Right lobe of liver (tissue), 6 donors: ENCODE measurements at regions not wholly inside any gene's neighbourhood (a gene's known extent, or its start where the extent isn't known, plus 50 kb on each side); places are given as distances from the start of the nearest gene placed in this dataset.

Source experiments
- ATAC-seq, 4 donors: fragments of 200-7000 bp; cut with Tn5 transposase; one replicate each; pipeline ENCODE4 v1.9.1; 2020; ENCODE audit warnings: mild to moderate bottlenecking in 4 of 4, moderate library complexity in 4 of 4
- DNase-seq, 3 donors: peaks; one replicate each; pipeline ENCODE4 v3.0.0-alpha.2; 2020
- H3K27ac ChIP-seq, 3 donors: fragments of 200-600 bp; one replicate each; pipeline ENCODE4 v1.8.0; 2022
- H3K27me3 ChIP-seq, 2 donors: fragments of 200-600 bp; one replicate each; pipeline ENCODE4 v1.8.0; 2022
- H3K36me3 ChIP-seq, 4 donors: fragments of 200-600 bp; sonication (generic) in 1 of 4; one replicate each; pipeline versions ENCODE4 v1.5.1 to v1.8.0; 2017 to 2022; ENCODE audit warnings: control low read depth in 1 of 4
- H3K4me1 ChIP-seq, 4 donors: fragments of 200-600 bp; sonication (generic) in 1 of 4; one replicate each; pipeline versions ENCODE4 v1.5.1 to v1.8.0; 2017 to 2022; ENCODE audit warnings: control low read depth in 1 of 4
- H3K4me3 ChIP-seq, 3 donors: fragments of 200-600 bp; one replicate each; pipeline ENCODE4 v1.8.0; 2022
- H3K9me3 ChIP-seq, 4 donors: fragments of 200-600 bp; sonication (generic) in 1 of 4; one replicate each; pipeline versions ENCODE4 v1.5.1 to v1.8.0; 2017 to 2022; ENCODE audit warnings: control low read depth in 1 of 4
- CTCF ChIP-seq, 4 donors: fragments of 200-600 bp in 3 of 4; fragments of 450-650 bp in 1 of 4; IDR thresholded peaks; one replicate each; pipeline versions ENCODE4 v1.5.1 to v1.8.0; 2016 to 2022; ENCODE audit warnings: antibody characterized with exemption in 4 of 4, mild to moderate bottlenecking in 2 of 4
- POLR2A ChIP-seq: fragments of 450-650 bp; IDR thresholded peaks from one replicate; pipeline ENCODE4 v1.6.1; 2017; ENCODE audit warnings: antibody characterized with exemption, mild to moderate bottlenecking
- WGBS: methylation state at CpG from one replicate; pipeline ENCODE4 v1.1.6; 2018; ENCODE audit warnings: low coverage, low lambda C conversion rate; ENCODE audit not compliant: insufficient coverage; ENCODE audit errors: missing lambda C conversion rate; 5-methylcytosine and 5-hydroxymethylcytosine counted together
- intact Hi-C, 2 donors: fragments of 100-400 bp; cut with DNase I; formaldehyde crosslinking; loops; one replicate each; pipeline versions ENCODE4 v1.11.2 to v1.14.1; 2022
- donor health status: DM: no; HTN: yes; CAD: no.
- donor health status: DM: no; HTN: no; CAD: no.
- donor health status: DM: no; HTN: no; CAD: no.
- donor health status: DM: no; HTN: yes; CAD: no.
- donor health status: DM: no; HTN: yes; CAD: no.

DNA sequence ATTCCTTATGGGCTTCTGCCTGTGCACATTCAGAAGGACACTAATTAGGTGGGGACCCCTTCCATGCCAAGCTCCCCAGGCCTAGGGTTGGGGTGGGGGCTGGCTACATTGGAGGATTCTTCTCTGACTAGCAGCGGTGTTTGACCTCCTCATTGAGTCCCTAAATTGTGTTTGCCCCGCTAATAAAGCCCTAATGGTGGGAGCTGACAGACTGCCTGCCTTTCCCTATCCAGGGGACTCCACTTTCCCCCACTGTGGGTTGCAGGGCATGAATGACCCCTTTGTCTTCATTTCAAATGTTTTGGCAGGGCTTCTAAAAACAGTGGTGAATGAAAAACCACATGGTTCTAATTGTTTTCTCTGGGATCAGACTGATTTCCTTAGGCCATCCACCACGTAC, 476.8 kb upstream of the CDH11 start:
- intact Hi-C loops = no loop called here
- ATAC-seq (no peak), DNase-seq (no peak)
- TF ChIP-seq CTCF (IDR thresholded peaks at IDR 0.05) (no peak), POLR2A (no peak)
- Histone ChIP-seq H3K9me3 (no peaks in the 10 kb centered on the region), H3K4me1 (no peaks in the 10 kb centered on the region), H3K27ac (no peak overlapping the region), H3K4me3 (no peak overlapping the region), H3K36me3 (no peaks in the 10 kb centered on the region), H3K27me3 (no peaks in the 10 kb centered on the region)
- WGBS = 70% methylated on average over 2 of the region's 3 CpGs

DNA sequence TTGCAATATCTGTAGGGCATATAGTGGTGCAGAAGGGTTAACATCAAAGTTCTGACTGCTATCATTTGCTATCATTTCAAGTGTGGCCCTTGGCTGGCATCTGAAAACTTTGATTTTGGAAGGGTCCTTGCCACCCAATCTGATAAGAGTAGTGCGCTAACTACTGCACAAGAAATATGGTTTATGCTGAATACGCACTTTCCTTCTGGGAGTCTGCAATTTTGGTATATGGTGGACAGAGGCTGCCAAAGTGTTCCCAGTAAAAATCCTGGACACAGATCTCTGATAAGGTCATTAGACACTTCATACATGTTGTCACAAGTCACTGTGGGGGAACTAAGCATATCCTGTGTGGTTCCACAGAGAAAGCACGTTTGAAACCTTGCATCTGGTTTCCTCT, 461.6 kb upstream of the CDH11 start:
- no peak overlapping the region for H3K4me3 ChIP-seq
- no peak for ATAC-seq
- H3K27ac ChIP-seq = no peak overlapping the region
- no peaks in the 10 kb centered on the region for H3K9me3 ChIP-seq
- H3K4me1 ChIP-seq = no peaks in the 10 kb centered on the region
- no peaks in the 10 kb centered on the region for H3K36me3 ChIP-seq
- no peak for DNase-seq
- H3K27me3 ChIP-seq = no peaks in the 10 kb centered on the region
- 52% methylated on average over 3 of the region's 3 CpGs for WGBS
- intact Hi-C loops = no loop called here
- no peak for TF ChIP-seq CTCF (IDR thresholded peaks at IDR 0.05)
- TF ChIP-seq POLR2A = no peak

DNA sequence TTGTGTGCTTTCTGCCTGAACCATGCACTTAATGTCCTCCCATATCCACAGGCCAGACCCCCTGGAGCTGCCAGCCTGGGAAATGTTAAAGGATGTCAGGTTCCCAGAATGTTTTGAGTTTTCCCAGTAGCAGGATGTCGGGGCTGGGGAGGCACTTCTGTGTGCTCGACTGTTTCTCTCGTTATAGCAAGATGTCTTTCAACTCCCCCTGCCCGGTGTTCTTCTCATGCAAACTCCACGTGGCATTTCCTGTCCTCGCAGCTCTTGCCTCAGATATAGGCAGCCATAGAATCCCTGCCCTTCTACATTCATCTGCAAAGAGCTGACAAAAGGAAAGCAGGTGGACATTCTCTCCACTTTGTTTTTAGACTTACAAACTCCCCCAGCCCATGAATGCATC, 457.2 kb upstream of the CDH11 start:
- Histone ChIP-seq H3K4me1 (no peaks in the 10 kb centered on the region), H3K9me3 (no peaks in the 10 kb centered on the region), H3K27ac (no peak overlapping the region), H3K4me3 (no peak overlapping the region), H3K27me3 (no peaks in the 10 kb centered on the region), H3K36me3 (no peaks in the 10 kb centered on the region)
- TF ChIP-seq POLR2A (no peak), CTCF (IDR thresholded peaks at IDR 0.05) (no peak)
- WGBS = 10% methylated on average over 5 of the region's 6 CpGs
- DNase-seq (no peak), ATAC-seq (no peak)
- intact Hi-C loops = no loop called here

- Histone ChIP-seq H3K27me3 (no peaks in the 10 kb centered on the region), H3K36me3 (no peaks in the 10 kb centered on the region), H3K4me1 (no peaks in the 10 kb centered on the region), H3K4me3 (no peak overlapping the region), H3K9me3 (no peaks in the 10 kb centered on the region), H3K27ac (no peak overlapping the region)
- no peak for ATAC-seq
- TF ChIP-seq CTCF (IDR thresholded peaks at IDR 0.05) = no peak
- no peak for TF ChIP-seq POLR2A
- no peak for DNase-seq
- 78% methylated on average over 1 of the region's 10 CpGs for WGBS
- intact Hi-C loops = no loop called here
Measured at GRCh38 chr16:65576631-65577030, 454.8 kb upstream of the CDH11 start.

DNA sequence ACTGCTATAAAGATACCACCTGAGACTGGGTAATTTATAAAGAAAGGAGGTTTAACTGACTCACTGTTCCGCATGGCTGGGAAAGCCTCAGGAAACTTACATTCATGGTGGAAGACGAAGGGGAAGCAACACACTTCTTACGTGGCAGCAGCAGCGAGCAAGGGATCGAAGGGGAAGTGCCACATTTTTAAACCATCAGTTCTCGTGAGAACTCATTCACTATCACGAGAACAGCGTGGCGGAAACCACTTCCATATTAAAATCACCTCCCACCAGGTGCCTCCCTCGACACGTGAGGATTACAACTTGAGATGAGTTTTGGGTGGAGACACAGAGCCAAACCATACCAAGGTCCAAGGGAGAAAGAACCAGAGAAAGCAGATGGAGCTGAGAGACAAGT, 454.3 kb upstream of the CDH11 start:
- Histone ChIP-seq H3K36me3 (no peaks in the 10 kb centered on the region), H3K9me3 (no peaks in the 10 kb centered on the region), H3K4me3 (no peak overlapping the region), H3K27ac (no peak overlapping the region), H3K4me1 (no peaks in the 10 kb centered on the region), H3K27me3 (no peaks in the 10 kb centered on the region)
- TF ChIP-seq CTCF (IDR thresholded peaks at IDR 0.05) (no peak), POLR2A (no peak)
- DNase-seq (no peak), ATAC-seq (no peak)
- WGBS = 67% methylated on average over 10 of the region's 11 CpGs
- intact Hi-C loops = no loop called here
